Type B pancreatic cell (in vitro differentiated cells): ENCODE measurements at regions not wholly inside any gene's neighbourhood (a gene's known extent, or its start where the extent isn't known, plus 50 kb on each side); places are given as distances from the start of the nearest gene placed in this dataset.

Experiments
- DNase-seq: peaks from one replicate; pipeline ENCODE4 v3.0.0; 2021; ENCODE audit warnings: mixed read lengths; ENCODE audit not compliant: unreplicated experiment; ENCODE audit errors: extremely low spot score
- H3K27ac Mint-ChIP-seq: 2 replicates; pipeline ENCODE4 v1.8.0; 2021; ENCODE audit warnings: mild to moderate bottlenecking, mixed read lengths
- H3K27me3 Mint-ChIP-seq: 2 replicates; pipeline ENCODE4 v1.8.0; 2021; ENCODE audit warnings: mixed read lengths
- H3K36me3 Mint-ChIP-seq: 2 replicates; pipeline ENCODE4 v1.8.0; 2021; ENCODE audit warnings: mixed read lengths
- H3K4me1 Mint-ChIP-seq: one replicate; pipeline ENCODE4 v1.8.0; 2021; ENCODE audit warnings: mixed read lengths; ENCODE audit not compliant: unreplicated experiment
- H3K4me3 Mint-ChIP-seq: 2 replicates; pipeline ENCODE4 v1.8.0; 2021; ENCODE audit warnings: mild to moderate bottlenecking, mixed read lengths
- H3K9me3 Mint-ChIP-seq: 2 replicates; pipeline ENCODE4 v1.8.0; 2021; ENCODE audit warnings: mixed read lengths
- CTCF ChIP-seq: fragments of 200-600 bp; sonication (generic); conservative IDR thresholded peaks from 2 replicates; pipeline ENCODE4 v1.5.0; 2021; ENCODE audit warnings: antibody characterized with exemption, mild to moderate bottlenecking

- peaks cover 6% of the 10 kb centered on the region for H3K27me3 Mint-ChIP-seq
- H3K9me3 Mint-ChIP-seq, result no peaks in the 10 kb centered on the region
- DNase-seq, result no peak
- no peak overlapping the region for H3K4me3 Mint-ChIP-seq
- no peak overlapping the region for H3K27ac Mint-ChIP-seq
- TF ChIP-seq CTCF, result no peak
- H3K36me3 Mint-ChIP-seq, result no peaks in the 10 kb centered on the region
- H3K4me1 Mint-ChIP-seq, result peaks cover 12% of the 10 kb centered on the region
Observed at GRCh38 chr18:78622907-78623541, 356.6 kb upstream of the SALL3 start.

- DNase-seq, result no peak
- no peak overlapping the region for H3K27ac Mint-ChIP-seq
Observed at GRCh38 chr18:78624646-78625279, 354.9 kb upstream of the SALL3 start.

GRCh38 chr18:78625847-78626246 lies 353.8 kb upstream of the SALL3 start:
- Mint-ChIP-seq H3K27ac (no peak overlapping the region), H3K4me3 (no peak overlapping the region), H3K4me1 (peaks cover 12% of the 10 kb centered on the region), H3K9me3 (no peaks in the 10 kb centered on the region), H3K27me3 (peaks cover 6% of the 10 kb centered on the region), H3K36me3 (no peaks in the 10 kb centered on the region)
- DNase-seq, result no peak
- no peak for TF ChIP-seq CTCF

More at GRCh38 chr18:78624646-78625279, 354.9 kb upstream of the SALL3 start:
- Mint-ChIP-seq H3K9me3 (no peaks in the 10 kb centered on the region), H3K4me3 (peak overlapping the region; percentile 11), H3K27me3 (peaks cover 6% of the 10 kb centered on the region), H3K36me3 (no peaks in the 10 kb centered on the region), H3K4me1 (peaks cover 12% of the 10 kb centered on the region)
- TF ChIP-seq CTCF, result no peak

GRCh38 chr18:78627551-78628346 lies 351.9 kb upstream of the SALL3 start:
- peaks cover 12% of the 10 kb centered on the region for H3K4me1 Mint-ChIP-seq
- no peak for TF ChIP-seq CTCF
- DNase-seq, result no peak
- no peak overlapping the region for H3K4me3 Mint-ChIP-seq
- H3K36me3 Mint-ChIP-seq, result no peaks in the 10 kb centered on the region
- H3K27ac Mint-ChIP-seq, result no peak overlapping the region
- peaks cover 6% of the 10 kb centered on the region for H3K27me3 Mint-ChIP-seq
- no peaks in the 10 kb centered on the region for H3K9me3 Mint-ChIP-seq

- Mint-ChIP-seq H3K4me1 (peaks cover 9% of the 10 kb centered on the region), H3K36me3 (no peaks in the 10 kb centered on the region), H3K27ac (no peak overlapping the region), H3K4me3 (no peak overlapping the region), H3K9me3 (no peaks in the 10 kb centered on the region), H3K27me3 (peaks cover 3% of the 10 kb centered on the region)
- TF ChIP-seq CTCF, result no peak
- no peak for DNase-seq
Observed at GRCh38 chr18:78629426-78629825, 350.2 kb upstream of the SALL3 start.
